Astrocyte (in vitro differentiated cells and primary cell): ENCODE measurements at regions not wholly inside any gene's neighbourhood (a gene's known extent, or its start where the extent isn't known, plus 50 kb on each side); places are given as distances from the start of the nearest gene placed in this dataset.

Experiments
- EZH2 ChIP-seq: IDR thresholded peaks from 2 replicates; pipeline ENCODE4 v1.6.1; 2012; ENCODE audit warnings: mild to moderate bottlenecking, low read length, inconsistent platforms; ENCODE audit not compliant: insufficient read depth
- TF ChIP-seq, protein P1 (sequence below): IDR thresholded peaks from 2 replicates; pipeline ENCODE4 v1.5.1; 2011; ENCODE audit warnings: low read depth, mild to moderate bottlenecking, inconsistent platforms, low read length, moderate library complexity; ENCODE audit not compliant: insufficient read depth

- TF ChIP-seq, protein P1, sequence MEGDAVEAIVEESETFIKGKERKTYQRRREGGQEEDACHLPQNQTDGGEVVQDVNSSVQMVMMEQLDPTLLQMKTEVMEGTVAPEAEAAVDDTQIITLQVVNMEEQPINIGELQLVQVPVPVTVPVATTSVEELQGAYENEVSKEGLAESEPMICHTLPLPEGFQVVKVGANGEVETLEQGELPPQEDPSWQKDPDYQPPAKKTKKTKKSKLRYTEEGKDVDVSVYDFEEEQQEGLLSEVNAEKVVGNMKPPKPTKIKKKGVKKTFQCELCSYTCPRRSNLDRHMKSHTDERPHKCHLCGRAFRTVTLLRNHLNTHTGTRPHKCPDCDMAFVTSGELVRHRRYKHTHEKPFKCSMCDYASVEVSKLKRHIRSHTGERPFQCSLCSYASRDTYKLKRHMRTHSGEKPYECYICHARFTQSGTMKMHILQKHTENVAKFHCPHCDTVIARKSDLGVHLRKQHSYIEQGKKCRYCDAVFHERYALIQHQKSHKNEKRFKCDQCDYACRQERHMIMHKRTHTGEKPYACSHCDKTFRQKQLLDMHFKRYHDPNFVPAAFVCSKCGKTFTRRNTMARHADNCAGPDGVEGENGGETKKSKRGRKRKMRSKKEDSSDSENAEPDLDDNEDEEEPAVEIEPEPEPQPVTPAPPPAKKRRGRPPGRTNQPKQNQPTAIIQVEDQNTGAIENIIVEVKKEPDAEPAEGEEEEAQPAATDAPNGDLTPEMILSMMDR, result no peak
- TF ChIP-seq EZH2, result no peak
Measured at GRCh38 chr2:13652531-13653313, 936.0 kb downstream of the TRIB2 start.
